Activated T-cell treated with anti-CD3 and anti-CD28 coated beads, Interleukin-2, amount 50 U/mL, for 24 hours (primary cell): ENCODE measurements at regions not wholly inside any gene's neighbourhood (a gene's known extent, or its start where the extent isn't known, plus 50 kb on each side); places are given as distances from the start of the nearest gene placed in this dataset.
"Not testable (repeated sequence)": the region's sequence is repeated elsewhere in the genome, so short reads cannot be mapped to it uniquely, and the experiment has no call there.

Source experiments
- DNase-seq: peaks from one replicate; pipeline ENCODE4 v3.0.0-alpha.2; 2020
- H3K27ac Mint-ChIP-seq: 2 replicates; pipeline ENCODE4 v1.8.0; 2020; ENCODE audit warnings: mild to moderate bottlenecking, mixed read lengths
- H3K27me3 Mint-ChIP-seq: 2 replicates; pipeline ENCODE4 v1.8.0; 2020; ENCODE audit warnings: mixed read lengths
- H3K36me3 Mint-ChIP-seq: 2 replicates; pipeline ENCODE4 v1.8.0; 2020; ENCODE audit warnings: low read depth, mixed read lengths
- H3K4me1 Mint-ChIP-seq: 2 replicates; pipeline ENCODE4 v1.8.0; 2020; ENCODE audit warnings: low read depth, mixed read lengths
- H3K4me3 Mint-ChIP-seq: 2 replicates; pipeline ENCODE4 v1.8.0; 2020; ENCODE audit warnings: mild to moderate bottlenecking, moderate library complexity, mixed read lengths
- H3K9me3 Mint-ChIP-seq: 2 replicates; pipeline ENCODE4 v1.8.0; 2020; ENCODE audit warnings: mixed read lengths

GRCh38 chr5:126124706-126125345, 298.4 kb upstream of the GRAMD2B start:
- Mint-ChIP-seq H3K36me3 (no peaks in the 10 kb centered on the region), H3K27me3 (no peaks in the 10 kb centered on the region), H3K4me3 (no peak overlapping the region), H3K27ac (no peak overlapping the region), H3K9me3 (peaks cover 6% of the 10 kb centered on the region), H3K4me1 (no peaks in the 10 kb centered on the region)
- DNase-seq, result no peak

GRCh38 chr5:126125407-126125806, 297.8 kb upstream of the GRAMD2B start:
- no peak for DNase-seq
- Mint-ChIP-seq H3K4me1 (no peaks in the 10 kb centered on the region), H3K9me3 (peaks cover 7% of the 10 kb centered on the region), H3K4me3 (no peak overlapping the region), H3K36me3 (no peaks in the 10 kb centered on the region), H3K27ac (no peak overlapping the region), H3K27me3 (no peaks in the 10 kb centered on the region)

- no peaks in the 10 kb centered on the region for H3K27me3 Mint-ChIP-seq
- H3K27ac Mint-ChIP-seq, result no peak overlapping the region
- no peak for DNase-seq
- no peaks in the 10 kb centered on the region for H3K4me1 Mint-ChIP-seq
- H3K4me3 Mint-ChIP-seq, result no peak overlapping the region
- peaks cover 7% of the 10 kb centered on the region for H3K9me3 Mint-ChIP-seq
- no peaks in the 10 kb centered on the region for H3K36me3 Mint-ChIP-seq
These were observed 296.6 kb upstream of the GRAMD2B start for GRCh38 chr5:126126574-126126973.

- H3K9me3 Mint-ChIP-seq, H3K4me1 Mint-ChIP-seq, H3K36me3 Mint-ChIP-seq, DNase-seq, H3K4me3 Mint-ChIP-seq, H3K27ac Mint-ChIP-seq, H3K27me3 Mint-ChIP-seq: not testable (repeated sequence)
These were observed 295.8 kb upstream of the GRAMD2B start for GRCh38 chr5:126127371-126127770.

GRCh38 chr5:126129431-126129830, 293.8 kb upstream of the GRAMD2B start:
- Mint-ChIP-seq H3K4me3 (no peak overlapping the region), H3K27ac (no peak overlapping the region), H3K9me3 (peaks cover 10% of the 10 kb centered on the region), H3K27me3 (no peaks in the 10 kb centered on the region), H3K4me1 (no peaks in the 10 kb centered on the region), H3K36me3 (no peaks in the 10 kb centered on the region)
- DNase-seq, result no peak

GRCh38 chr5:126133424-126133823, 289.8 kb upstream of the GRAMD2B start:
- H3K36me3 Mint-ChIP-seq, result no peaks in the 10 kb centered on the region
- H3K27ac Mint-ChIP-seq, result no peak overlapping the region
- DNase-seq, result no peak
- no peaks in the 10 kb centered on the region for H3K4me1 Mint-ChIP-seq
- H3K9me3 Mint-ChIP-seq, result peaks cover 20% of the 10 kb centered on the region
- H3K4me3 Mint-ChIP-seq, result no peak overlapping the region
- H3K27me3 Mint-ChIP-seq, result no peaks in the 10 kb centered on the region

- peaks cover 13% of the 10 kb centered on the region for H3K9me3 Mint-ChIP-seq
These were observed 285.3 kb upstream of the GRAMD2B start for GRCh38 chr5:126137891-126138280.

GRCh38 chr5:126138281-126138931, 284.8 kb upstream of the GRAMD2B start:
- Mint-ChIP-seq H3K9me3 (peaks cover 13% of the 10 kb centered on the region), H3K27ac (no peak overlapping the region), H3K36me3 (no peaks in the 10 kb centered on the region), H3K4me1 (no peaks in the 10 kb centered on the region), H3K27me3 (no peaks in the 10 kb centered on the region), H3K4me3 (no peak overlapping the region)
- DNase-seq, result no peak

More at GRCh38 chr5:126137891-126138280, 285.3 kb upstream of the GRAMD2B start:
- no peak overlapping the region for H3K27ac Mint-ChIP-seq
- H3K27me3 Mint-ChIP-seq, result no peaks in the 10 kb centered on the region
- no peak for DNase-seq
- no peaks in the 10 kb centered on the region for H3K4me1 Mint-ChIP-seq
- no peak overlapping the region for H3K4me3 Mint-ChIP-seq
- no peaks in the 10 kb centered on the region for H3K36me3 Mint-ChIP-seq

- no peak for DNase-seq
- Mint-ChIP-seq H3K4me3 (no peak overlapping the region), H3K4me1 (no peaks in the 10 kb centered on the region), H3K27ac (no peak overlapping the region), H3K27me3 (no peaks in the 10 kb centered on the region), H3K9me3 (peaks cover 13% of the 10 kb centered on the region), H3K36me3 (no peaks in the 10 kb centered on the region)
These were observed 284.1 kb upstream of the GRAMD2B start for GRCh38 chr5:126139086-126139485.

GRCh38 chr5:126139773-126140172, 283.4 kb upstream of the GRAMD2B start:
- Mint-ChIP-seq H3K27me3 (no peaks in the 10 kb centered on the region), H3K27ac (no peak overlapping the region), H3K9me3 (peaks cover 9% of the 10 kb centered on the region), H3K4me3 (no peak overlapping the region), H3K4me1 (no peaks in the 10 kb centered on the region), H3K36me3 (no peaks in the 10 kb centered on the region)
- no peak for DNase-seq

- H3K27ac Mint-ChIP-seq, result no peak overlapping the region
- no peak overlapping the region for H3K4me3 Mint-ChIP-seq
- no peaks in the 10 kb centered on the region for H3K36me3 Mint-ChIP-seq
- no peak for DNase-seq
- H3K9me3 Mint-ChIP-seq, result peaks cover 5% of the 10 kb centered on the region
- H3K27me3 Mint-ChIP-seq, result no peaks in the 10 kb centered on the region
- H3K4me1 Mint-ChIP-seq, result no peaks in the 10 kb centered on the region
These were observed 279.6 kb upstream of the GRAMD2B start for GRCh38 chr5:126143622-126144021.

GRCh38 chr5:126150319-126150718, 272.9 kb upstream of the GRAMD2B start:
- H3K27me3 Mint-ChIP-seq, H3K9me3 Mint-ChIP-seq, H3K36me3 Mint-ChIP-seq, DNase-seq, H3K4me3 Mint-ChIP-seq, H3K27ac Mint-ChIP-seq, H3K4me1 Mint-ChIP-seq: not testable (repeated sequence)

GRCh38 chr5:126155298-126155697, 267.9 kb upstream of the GRAMD2B start:
- H3K27ac Mint-ChIP-seq, H3K36me3 Mint-ChIP-seq, H3K4me1 Mint-ChIP-seq, H3K27me3 Mint-ChIP-seq, DNase-seq, H3K4me3 Mint-ChIP-seq: not testable (repeated sequence)
- H3K9me3 Mint-ChIP-seq, result peaks cover 11% of the 10 kb centered on the region

GRCh38 chr5:126166368-126166767, 256.8 kb upstream of the GRAMD2B start:
- Mint-ChIP-seq H3K4me1 (no peaks in the 10 kb centered on the region), H3K36me3 (no peaks in the 10 kb centered on the region), H3K27me3 (no peaks in the 10 kb centered on the region), H3K27ac (no peak overlapping the region), H3K4me3 (no peak overlapping the region), H3K9me3 (peaks cover 20% of the 10 kb centered on the region)
- DNase-seq, result no peak

- Mint-ChIP-seq H3K27ac (no peak overlapping the region), H3K9me3 (peaks cover 23% of the 10 kb centered on the region), H3K36me3 (no peaks in the 10 kb centered on the region), H3K4me3 (no peak overlapping the region), H3K27me3 (no peaks in the 10 kb centered on the region), H3K4me1 (no peaks in the 10 kb centered on the region)
- no peak for DNase-seq
These were observed 254.4 kb upstream of the GRAMD2B start for GRCh38 chr5:126168785-126169184.
